ENCODE measurements at regions not wholly inside any gene's neighbourhood (a gene's known extent, or its start where the extent isn't known, plus 50 kb on each side); places are given as distances from the start of the nearest gene placed in this dataset.

DNA sequence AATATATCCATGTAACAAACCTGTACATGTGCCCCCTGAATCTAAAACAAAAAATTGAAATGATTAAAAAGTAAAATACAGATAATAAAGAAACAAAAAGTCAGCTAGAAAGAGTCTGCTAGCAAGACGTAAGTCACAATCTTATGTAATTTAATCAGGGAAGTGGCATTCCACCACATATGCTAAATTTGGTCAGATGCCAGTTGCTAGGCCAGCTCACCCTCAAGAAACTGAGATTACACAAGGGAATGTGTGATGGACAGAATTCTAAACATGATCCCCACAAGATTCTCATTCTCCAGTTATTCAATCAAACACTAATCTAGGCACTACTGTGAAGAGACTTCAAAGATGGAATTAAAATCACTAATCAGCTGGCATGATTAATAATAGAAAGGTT, 689.3 kb downstream of the CENPC start:
- DNase-seq (ENCODE audit: low read depth, low spot score): no peak
- H3K27me3 Mint-ChIP-seq (ENCODE audit: low read depth): no peaks in the 10 kb centered on the region
- H3K4me3 Mint-ChIP-seq: no peak overlapping the region
- H3K4me1 Mint-ChIP-seq: no peaks in the 10 kb centered on the region
- no peak overlapping the region for H3K27ac Mint-ChIP-seq (ENCODE audit: unreplicated experiment)
- H3K9me3 Mint-ChIP-seq: peaks cover 2% of the 10 kb centered on the region
- TF ChIP-seq, protein P1, sequence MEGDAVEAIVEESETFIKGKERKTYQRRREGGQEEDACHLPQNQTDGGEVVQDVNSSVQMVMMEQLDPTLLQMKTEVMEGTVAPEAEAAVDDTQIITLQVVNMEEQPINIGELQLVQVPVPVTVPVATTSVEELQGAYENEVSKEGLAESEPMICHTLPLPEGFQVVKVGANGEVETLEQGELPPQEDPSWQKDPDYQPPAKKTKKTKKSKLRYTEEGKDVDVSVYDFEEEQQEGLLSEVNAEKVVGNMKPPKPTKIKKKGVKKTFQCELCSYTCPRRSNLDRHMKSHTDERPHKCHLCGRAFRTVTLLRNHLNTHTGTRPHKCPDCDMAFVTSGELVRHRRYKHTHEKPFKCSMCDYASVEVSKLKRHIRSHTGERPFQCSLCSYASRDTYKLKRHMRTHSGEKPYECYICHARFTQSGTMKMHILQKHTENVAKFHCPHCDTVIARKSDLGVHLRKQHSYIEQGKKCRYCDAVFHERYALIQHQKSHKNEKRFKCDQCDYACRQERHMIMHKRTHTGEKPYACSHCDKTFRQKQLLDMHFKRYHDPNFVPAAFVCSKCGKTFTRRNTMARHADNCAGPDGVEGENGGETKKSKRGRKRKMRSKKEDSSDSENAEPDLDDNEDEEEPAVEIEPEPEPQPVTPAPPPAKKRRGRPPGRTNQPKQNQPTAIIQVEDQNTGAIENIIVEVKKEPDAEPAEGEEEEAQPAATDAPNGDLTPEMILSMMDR (conservative IDR thresholded peaks at IDR 0.05): no peak
- peaks cover 2% of the 10 kb centered on the region for H3K36me3 Mint-ChIP-seq (ENCODE audit: low read depth)

- TF ChIP-seq, protein P1 (conservative IDR thresholded peaks at IDR 0.05): no peak
- no peaks in the 10 kb centered on the region for H3K4me1 Mint-ChIP-seq
- no peak for DNase-seq (ENCODE audit: low read depth, low spot score)
- no peaks in the 10 kb centered on the region for H3K27me3 Mint-ChIP-seq (ENCODE audit: low read depth)
- no peak overlapping the region for H3K4me3 Mint-ChIP-seq
- no peak overlapping the region for H3K27ac Mint-ChIP-seq (ENCODE audit: unreplicated experiment)
- no peaks in the 10 kb centered on the region for H3K9me3 Mint-ChIP-seq
- no peaks in the 10 kb centered on the region for H3K36me3 Mint-ChIP-seq (ENCODE audit: low read depth)
Observed at GRCh38 chr4:66853845-66854244, 691.5 kb downstream of the CENPC start.

GRCh38 chr4:66852843-66853242, 692.5 kb downstream of the CENPC start:
- Mint-ChIP-seq H3K9me3 (no peaks in the 10 kb centered on the region), H3K4me3 (no peak overlapping the region), H3K27me3 (ENCODE audit: low read depth) (no peaks in the 10 kb centered on the region), H3K4me1 (no peaks in the 10 kb centered on the region), H3K36me3 (ENCODE audit: low read depth) (no peaks in the 10 kb centered on the region), H3K27ac (ENCODE audit: unreplicated experiment) (no peak overlapping the region)
- DNase-seq (ENCODE audit: low read depth, low spot score): no peak
- TF ChIP-seq, protein P1 (conservative IDR thresholded peaks at IDR 0.05): no peak

GRCh38 chr4:66849596-66849995, 695.7 kb downstream of the CENPC start:
- Mint-ChIP-seq H3K4me3 (no peak overlapping the region), H3K4me1 (no peaks in the 10 kb centered on the region), H3K27ac (ENCODE audit: unreplicated experiment) (no peak overlapping the region), H3K27me3 (ENCODE audit: low read depth) (no peaks in the 10 kb centered on the region), H3K36me3 (ENCODE audit: low read depth) (no peaks in the 10 kb centered on the region), H3K9me3 (peaks cover 3% of the 10 kb centered on the region)
- TF ChIP-seq, protein P1 (conservative IDR thresholded peaks at IDR 0.05): no peak
- no peak for DNase-seq (ENCODE audit: low read depth, low spot score)

DNA sequence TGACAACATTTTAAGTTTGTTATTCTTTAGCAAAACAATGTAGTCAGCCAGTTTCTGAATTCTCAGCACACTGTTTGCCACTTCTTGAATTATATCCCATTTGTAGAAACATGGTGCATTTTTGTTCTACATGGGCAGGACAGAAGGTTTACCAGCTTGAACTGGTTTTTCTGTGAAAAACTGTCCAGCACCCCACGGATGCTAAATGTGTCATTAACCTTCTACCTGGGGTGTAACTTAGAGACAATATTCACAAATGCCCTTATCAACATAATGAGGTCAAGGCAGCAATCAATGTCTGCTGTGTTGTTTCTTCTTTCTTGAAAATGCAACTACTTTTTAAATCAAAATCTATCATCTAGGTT, 702.6 kb downstream of the CENPC start:
- Mint-ChIP-seq H3K4me1 (no peaks in the 10 kb centered on the region), H3K27ac (ENCODE audit: unreplicated experiment) (no peak overlapping the region), H3K4me3 (no peak overlapping the region), H3K27me3 (ENCODE audit: low read depth) (no peaks in the 10 kb centered on the region), H3K9me3 (peaks cover 10% of the 10 kb centered on the region), H3K36me3 (ENCODE audit: low read depth) (no peaks in the 10 kb centered on the region)
- no peak for DNase-seq (ENCODE audit: low read depth, low spot score)
- TF ChIP-seq, protein P1 (conservative IDR thresholded peaks at IDR 0.05): no peak
